HCT116 (cell line): ENCODE measurements at regions not wholly inside any gene's neighbourhood (a gene's known extent, or its start where the extent isn't known, plus 50 kb on each side); places are given as distances from the start of the nearest gene placed in this dataset.

Experiments
- ELF1 ChIP-seq: IDR thresholded peaks from 2 replicates; pipeline ENCODE4 v1.6.1; 2012; ENCODE audit warnings: low read depth, borderline replicate concordance
- EZH2 ChIP-seq: fragments of 200-600 bp; sonication (generic); IDR thresholded peaks from 2 replicates; pipeline ENCODE4 v1.6.1; 2017; ENCODE audit warnings: antibody characterized with exemption, mixed run types
- EZH2phosphoT487 ChIP-seq: fragments of 200-600 bp; IDR thresholded peaks from 2 replicates; pipeline ENCODE4 v1.6.1; 2018; ENCODE audit warnings: antibody characterized with exemption, borderline replicate concordance
- POLR2A ChIP-seq: IDR thresholded peaks from 2 replicates; pipeline ENCODE4 v1.7.0; 2011; ENCODE audit warnings: borderline replicate concordance; ENCODE audit not compliant: insufficient read depth, insufficient read length; ENCODE audit errors: extremely low read depth
- SIN3A ChIP-seq: IDR thresholded peaks from 2 replicates; pipeline ENCODE4 v1.6.1; 2012; ENCODE audit warnings: low read depth
- SP1 ChIP-seq: IDR thresholded peaks from 2 replicates; pipeline ENCODE4 v1.6.1; 2012; ENCODE audit warnings: low read depth
- TF ChIP-seq, protein P1 (sequence below), 3 experiments: fragments of 200-600 bp in 1 of 3; sonication (generic) in 1 of 3; IDR thresholded peaks in 2 of 3; conservative IDR thresholded peaks in 1 of 3; 2 replicates each; pipeline ENCODE4 v1.5.1; 2012 to 2017; ENCODE audit warnings: low read depth in 2 of 3, low read length in 2 of 3, antibody characterized with exemption in 1 of 3, borderline replicate concordance in 1 of 3, control low read depth in 1 of 3, mild to moderate bottlenecking in 1 of 3, mixed read lengths in 1 of 3, mixed run types in 1 of 3, moderate library complexity in 1 of 3; ENCODE audit not compliant: insufficient read depth in 1 of 3
- TF ChIP-seq, protein P2 (sequence below): IDR thresholded peaks from 2 replicates; pipeline ENCODE4 v1.6.1; 2012
- TF ChIP-seq, protein P3 (sequence below): IDR thresholded peaks from 2 replicates; pipeline ENCODE4 v1.6.1; 2012

DNA sequence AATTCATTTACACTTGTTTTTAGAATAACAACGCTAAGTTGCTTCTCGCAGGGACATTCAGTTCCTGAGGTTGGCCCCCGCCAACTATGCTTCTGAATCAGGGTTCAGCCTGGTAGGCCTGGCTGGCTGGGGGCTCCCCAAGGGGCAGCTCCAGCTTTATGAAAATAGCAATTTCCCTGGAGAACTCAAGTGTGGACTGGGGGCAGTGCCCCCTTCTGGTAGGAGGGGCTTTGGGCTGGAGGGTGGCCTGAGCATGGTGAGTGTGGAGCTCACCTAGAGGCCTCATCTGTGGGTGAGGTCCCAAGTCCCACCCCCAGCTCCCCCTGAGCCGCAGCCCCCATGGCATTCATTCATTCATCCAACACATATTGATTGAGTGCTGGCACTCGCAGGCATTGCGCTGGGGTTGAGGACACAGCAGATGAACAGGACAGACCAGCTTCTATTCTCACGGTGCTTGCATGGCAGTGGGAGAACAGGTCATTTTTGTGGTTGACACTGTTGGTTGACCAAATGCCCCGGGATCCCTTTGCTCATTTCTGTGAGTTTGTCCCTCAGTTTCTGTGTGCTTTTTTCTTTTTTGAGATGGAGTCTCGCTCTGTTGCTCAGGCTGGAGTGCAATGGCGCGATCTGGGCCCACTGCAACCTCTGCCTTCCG lies 79.2 kb downstream of the UBIAD1 start:
- TF ChIP-seq EZH2phosphoT487 (no peak), SP1 (no peak), POLR2A (no peak), EZH2 (no peak), ELF1 (no peak), SIN3A (no peak)
- TF ChIP-seq, protein P1, sequence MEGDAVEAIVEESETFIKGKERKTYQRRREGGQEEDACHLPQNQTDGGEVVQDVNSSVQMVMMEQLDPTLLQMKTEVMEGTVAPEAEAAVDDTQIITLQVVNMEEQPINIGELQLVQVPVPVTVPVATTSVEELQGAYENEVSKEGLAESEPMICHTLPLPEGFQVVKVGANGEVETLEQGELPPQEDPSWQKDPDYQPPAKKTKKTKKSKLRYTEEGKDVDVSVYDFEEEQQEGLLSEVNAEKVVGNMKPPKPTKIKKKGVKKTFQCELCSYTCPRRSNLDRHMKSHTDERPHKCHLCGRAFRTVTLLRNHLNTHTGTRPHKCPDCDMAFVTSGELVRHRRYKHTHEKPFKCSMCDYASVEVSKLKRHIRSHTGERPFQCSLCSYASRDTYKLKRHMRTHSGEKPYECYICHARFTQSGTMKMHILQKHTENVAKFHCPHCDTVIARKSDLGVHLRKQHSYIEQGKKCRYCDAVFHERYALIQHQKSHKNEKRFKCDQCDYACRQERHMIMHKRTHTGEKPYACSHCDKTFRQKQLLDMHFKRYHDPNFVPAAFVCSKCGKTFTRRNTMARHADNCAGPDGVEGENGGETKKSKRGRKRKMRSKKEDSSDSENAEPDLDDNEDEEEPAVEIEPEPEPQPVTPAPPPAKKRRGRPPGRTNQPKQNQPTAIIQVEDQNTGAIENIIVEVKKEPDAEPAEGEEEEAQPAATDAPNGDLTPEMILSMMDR (IDR thresholded peaks at IDR 0.05 in 2 of 3, conservative IDR thresholded peaks at IDR 0.05 in 1 of 3; ENCODE audit: borderline replicate concordance in 1 of 3, insufficient read depth in 1 of 3, low read depth in 2 of 3, low read length in 2 of 3): no peak; a peak in 1 of 6 replicates
- TF ChIP-seq, protein P2, sequence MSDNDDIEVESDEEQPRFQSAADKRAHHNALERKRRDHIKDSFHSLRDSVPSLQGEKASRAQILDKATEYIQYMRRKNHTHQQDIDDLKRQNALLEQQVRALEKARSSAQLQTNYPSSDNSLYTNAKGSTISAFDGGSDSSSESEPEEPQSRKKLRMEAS: no peak
- TF ChIP-seq, protein P3, sequence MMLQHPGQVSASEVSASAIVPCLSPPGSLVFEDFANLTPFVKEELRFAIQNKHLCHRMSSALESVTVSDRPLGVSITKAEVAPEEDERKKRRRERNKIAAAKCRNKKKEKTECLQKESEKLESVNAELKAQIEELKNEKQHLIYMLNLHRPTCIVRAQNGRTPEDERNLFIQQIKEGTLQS: no peak
